ENCODE measurements at regions not wholly inside any gene's neighbourhood (a gene's known extent, or its start where the extent isn't known, plus 50 kb on each side); places are given as distances from the start of the nearest gene placed in this dataset.
A peak's percentile ranks its signal among the peaks of the same experiment; 100 is the strongest.

DNA sequence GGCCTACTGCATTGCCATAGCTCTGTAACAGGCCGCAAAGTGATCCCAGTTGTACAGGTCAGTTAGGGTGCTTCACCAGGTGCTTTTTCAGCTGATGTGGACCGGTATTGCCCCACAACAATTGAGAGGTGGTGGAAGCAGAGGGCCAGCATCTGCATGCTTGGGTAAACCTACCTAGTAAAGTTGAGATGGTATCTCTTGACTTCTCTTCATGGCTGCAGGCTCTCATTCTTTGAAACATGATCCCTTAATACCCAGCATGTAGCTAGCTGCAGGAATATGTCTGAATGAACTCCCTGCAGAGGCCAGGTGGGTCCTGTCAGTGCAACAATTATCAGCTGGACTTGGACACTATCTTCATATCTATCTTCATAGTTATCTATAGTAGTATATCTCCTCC lies 60.7 kb upstream of the CCDC6 start:
- ChIA-PET POLR2A (ENCODE audit: low non-redundant PET) (no interaction called here), CTCF (no interaction called here)
- no peaks in the 10 kb centered on the region for H3K9me3 ChIP-seq (ENCODE audit: low read depth, low read length, poor library complexity, severe bottlenecking)
- no peaks in the 10 kb centered on the region for H3K27me3 ChIP-seq (replicated peaks; ENCODE audit: insufficient read depth, low read depth, low read length, poor library complexity)
- peak; percentile 6 for DNase-seq (ENCODE audit: low spot score)
- no peaks in the 10 kb centered on the region for H3K36me3 ChIP-seq (ENCODE audit: insufficient read depth, low read length, poor library complexity, severe bottlenecking)
- H3K27ac ChIP-seq (ENCODE audit: low read depth, low read length, poor library complexity, severe bottlenecking): no peak overlapping the region
- peaks cover 10% of the 10 kb centered on the region for H3K4me1 ChIP-seq (ENCODE audit: insufficient read depth, low read length, poor library complexity, severe bottlenecking)
- TF ChIP-seq EZH2 (IDR thresholded peaks at IDR 0.05; ENCODE audit: borderline replicate concordance, low read depth, low read length, poor library complexity, severe bottlenecking): no peak
- TF ChIP-seq, protein P1, sequence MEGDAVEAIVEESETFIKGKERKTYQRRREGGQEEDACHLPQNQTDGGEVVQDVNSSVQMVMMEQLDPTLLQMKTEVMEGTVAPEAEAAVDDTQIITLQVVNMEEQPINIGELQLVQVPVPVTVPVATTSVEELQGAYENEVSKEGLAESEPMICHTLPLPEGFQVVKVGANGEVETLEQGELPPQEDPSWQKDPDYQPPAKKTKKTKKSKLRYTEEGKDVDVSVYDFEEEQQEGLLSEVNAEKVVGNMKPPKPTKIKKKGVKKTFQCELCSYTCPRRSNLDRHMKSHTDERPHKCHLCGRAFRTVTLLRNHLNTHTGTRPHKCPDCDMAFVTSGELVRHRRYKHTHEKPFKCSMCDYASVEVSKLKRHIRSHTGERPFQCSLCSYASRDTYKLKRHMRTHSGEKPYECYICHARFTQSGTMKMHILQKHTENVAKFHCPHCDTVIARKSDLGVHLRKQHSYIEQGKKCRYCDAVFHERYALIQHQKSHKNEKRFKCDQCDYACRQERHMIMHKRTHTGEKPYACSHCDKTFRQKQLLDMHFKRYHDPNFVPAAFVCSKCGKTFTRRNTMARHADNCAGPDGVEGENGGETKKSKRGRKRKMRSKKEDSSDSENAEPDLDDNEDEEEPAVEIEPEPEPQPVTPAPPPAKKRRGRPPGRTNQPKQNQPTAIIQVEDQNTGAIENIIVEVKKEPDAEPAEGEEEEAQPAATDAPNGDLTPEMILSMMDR (conservative IDR thresholded peaks at IDR 0.05; ENCODE audit: low read depth, low read length): no peak
- intact Hi-C loops (cut with micrococcal nuclease; ENCODE audit: unreplicated experiment): no loop called here
- no peak overlapping the region for H3K4me3 ChIP-seq (ENCODE audit: low read depth, low read length, poor library complexity, severe bottlenecking)
- BruUV-seq (replicated peaks): no TSS peak

DNA sequence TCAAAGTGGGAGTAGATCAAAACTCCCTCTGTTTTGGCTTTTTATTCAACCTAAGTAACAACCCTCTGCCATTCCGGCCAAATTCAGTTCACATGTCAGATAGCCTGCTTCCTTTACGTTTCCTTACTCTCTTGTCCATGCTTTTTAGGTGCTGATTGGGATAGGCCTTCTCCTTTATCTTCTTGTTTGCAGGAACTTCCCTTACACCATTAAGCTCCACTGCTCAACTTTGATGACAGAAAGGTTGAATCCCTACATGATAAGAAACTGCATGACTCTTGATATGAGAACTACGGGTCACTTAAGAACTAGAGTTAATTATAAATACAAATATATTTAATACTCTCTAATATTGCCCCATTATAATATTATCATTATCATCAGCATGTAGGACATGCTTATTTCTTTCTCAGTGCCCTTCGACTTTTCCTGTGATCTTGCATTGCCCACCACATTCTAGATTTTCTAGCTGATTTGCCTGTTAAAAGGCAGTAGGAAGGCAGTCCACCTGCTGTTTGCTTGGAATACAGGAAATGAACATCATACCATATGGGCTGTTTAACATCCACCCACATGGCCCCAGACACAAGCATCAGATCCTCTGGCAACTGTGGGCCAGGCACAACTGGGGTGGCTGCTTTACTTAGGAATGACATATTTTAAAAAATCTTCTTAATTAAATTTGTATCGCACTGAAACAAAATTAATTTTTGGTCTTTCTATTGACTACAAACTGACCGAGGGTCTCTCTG lies 59.7 kb upstream of the CCDC6 start:
- TF ChIP-seq, protein P1 (conservative IDR thresholded peaks at IDR 0.05; ENCODE audit: low read depth, low read length): no peak
- no peak for TF ChIP-seq EZH2 (IDR thresholded peaks at IDR 0.05; ENCODE audit: borderline replicate concordance, low read depth, low read length, poor library complexity, severe bottlenecking)
- H3K4me3 ChIP-seq (ENCODE audit: low read depth, low read length, poor library complexity, severe bottlenecking): no peak overlapping the region
- intact Hi-C loops (cut with micrococcal nuclease; ENCODE audit: unreplicated experiment): no loop called here
- ChIA-PET POLR2A (ENCODE audit: low non-redundant PET) (no interaction called here), CTCF (no interaction called here)
- H3K27me3 ChIP-seq (replicated peaks; ENCODE audit: insufficient read depth, low read depth, low read length, poor library complexity): no peaks in the 10 kb centered on the region
- BruUV-seq (replicated peaks): no TSS peak
- H3K9me3 ChIP-seq (ENCODE audit: low read depth, low read length, poor library complexity, severe bottlenecking): no peaks in the 10 kb centered on the region
- H3K36me3 ChIP-seq (ENCODE audit: insufficient read depth, low read length, poor library complexity, severe bottlenecking): no peaks in the 10 kb centered on the region
- peaks cover 10% of the 10 kb centered on the region for H3K4me1 ChIP-seq (ENCODE audit: insufficient read depth, low read length, poor library complexity, severe bottlenecking)
- no peak overlapping the region for H3K27ac ChIP-seq (ENCODE audit: low read depth, low read length, poor library complexity, severe bottlenecking)
- DNase-seq (ENCODE audit: low spot score): peak; percentile 33

- TF ChIP-seq, protein P1 (conservative IDR thresholded peaks at IDR 0.05; ENCODE audit: low read depth, low read length): no peak
- TF ChIP-seq EZH2 (IDR thresholded peaks at IDR 0.05; ENCODE audit: borderline replicate concordance, low read depth, low read length, poor library complexity, severe bottlenecking): no peak
- no TSS peak for BruUV-seq (replicated peaks)
These were observed 56.4 kb upstream of the CCDC6 start for GRCh38 chr10:59962756-59963155.

More at GRCh38 chr10:59962756-59963155, 56.4 kb upstream of the CCDC6 start:
- H3K27ac ChIP-seq (ENCODE audit: low read depth, low read length, poor library complexity, severe bottlenecking): no peak overlapping the region
- CTCF ChIA-PET: no interaction called here
- no peak overlapping the region for H3K4me3 ChIP-seq (ENCODE audit: low read depth, low read length, poor library complexity, severe bottlenecking)
- H3K9me3 ChIP-seq (ENCODE audit: low read depth, low read length, poor library complexity, severe bottlenecking): no peaks in the 10 kb centered on the region
- H3K36me3 ChIP-seq (ENCODE audit: insufficient read depth, low read length, poor library complexity, severe bottlenecking): no peaks in the 10 kb centered on the region
- DNase-seq (ENCODE audit: low spot score): no peak
- H3K27me3 ChIP-seq (replicated peaks; ENCODE audit: insufficient read depth, low read depth, low read length, poor library complexity): no peaks in the 10 kb centered on the region
- POLR2A ChIA-PET (ENCODE audit: low non-redundant PET): no interaction called here
- peaks cover 10% of the 10 kb centered on the region for H3K4me1 ChIP-seq (ENCODE audit: insufficient read depth, low read length, poor library complexity, severe bottlenecking)
- intact Hi-C loops (cut with micrococcal nuclease; ENCODE audit: unreplicated experiment): no loop called here

Data from A673 (cell line).